ENCODE measurements at regions not wholly inside any gene's neighbourhood (a gene's known extent, or its start where the extent isn't known, plus 50 kb on each side); places are given as distances from the start of the nearest gene placed in this dataset.

- no peak for DNase-seq
- Histone ChIP-seq H3K27me3 (no peaks in the 10 kb centered on the region), H3K36me3 (no peaks in the 10 kb centered on the region), H3K27ac (no peak overlapping the region), H3K4me1 (no peaks in the 10 kb centered on the region), H3K4me3 (no peak overlapping the region), H3K9me3 (peaks cover 0 to 9% (median 4%) of the 10 kb centered on the region in 4 donors)
- TF ChIP-seq POLR2AphosphoS5 (IDR thresholded peaks at IDR 0.05) (no peak), EP300 (IDR thresholded peaks at IDR 0.05) (no peak), POLR2A (IDR thresholded peaks at IDR 0.05) (no peak), CTCF (IDR thresholded peaks at IDR 0.05) (no peak)
- intact Hi-C loops (cut with DNase I; ENCODE audit: low total_unique reads): no loop called here
- WGBS, 5 donors: 31 to 70% (median 50%) methylated on average over 1 of the region's 1 CpG
Observed at GRCh38 chr5:104947076-104947475, 1384.5 kb upstream of the NUDT12 start.

GRCh38 chr5:104942735-104943134, 1380.1 kb upstream of the NUDT12 start:
- H3K4me3 ChIP-seq: no peak overlapping the region
- H3K27me3 ChIP-seq: no peaks in the 10 kb centered on the region
- intact Hi-C loops (cut with DNase I; ENCODE audit: low total_unique reads): no loop called here
- no peaks in the 10 kb centered on the region for H3K36me3 ChIP-seq
- 80 to 94% (median 90%) methylated on average over 1 of the region's 1 CpG for WGBS, 5 donors
- TF ChIP-seq POLR2AphosphoS5 (IDR thresholded peaks at IDR 0.05) (no peak), CTCF (IDR thresholded peaks at IDR 0.05) (no peak), POLR2A (IDR thresholded peaks at IDR 0.05) (no peak), EP300 (IDR thresholded peaks at IDR 0.05) (no peak)
- no peak for DNase-seq
- H3K27ac ChIP-seq: no peak overlapping the region
- H3K9me3 ChIP-seq: no peaks in the 10 kb centered on the region
- H3K4me1 ChIP-seq: no peaks in the 10 kb centered on the region

GRCh38 chr5:104941030-104941645, 1378.5 kb upstream of the NUDT12 start:
- H3K27ac ChIP-seq: no peak overlapping the region
- no peaks in the 10 kb centered on the region for H3K9me3 ChIP-seq
- H3K4me3 ChIP-seq: no peak overlapping the region
- intact Hi-C loops (cut with DNase I; ENCODE audit: low total_unique reads): no loop called here
- TF ChIP-seq CTCF (IDR thresholded peaks at IDR 0.05) (no peak), POLR2AphosphoS5 (IDR thresholded peaks at IDR 0.05) (no peak), EP300 (IDR thresholded peaks at IDR 0.05) (no peak), POLR2A (IDR thresholded peaks at IDR 0.05) (no peak)
- no peak for DNase-seq
- H3K27me3 ChIP-seq: no peaks in the 10 kb centered on the region
- H3K36me3 ChIP-seq: no peaks in the 10 kb centered on the region
- 83 to 97% (median 91%) methylated on average over 2 of the region's 2 CpGs for WGBS, 5 donors
- H3K4me1 ChIP-seq: no peaks in the 10 kb centered on the region

- WGBS, 5 donors: 86 to 95% (median 89%) methylated on average over 1 of the region's 1 CpG
- intact Hi-C loops (cut with DNase I; ENCODE audit: low total_unique reads): no loop called here
- Histone ChIP-seq H3K4me1 (no peaks in the 10 kb centered on the region), H3K36me3 (no peaks in the 10 kb centered on the region), H3K27me3 (no peaks in the 10 kb centered on the region), H3K4me3 (no peak overlapping the region), H3K27ac (no peak overlapping the region), H3K9me3 (no peaks in the 10 kb centered on the region)
- TF ChIP-seq POLR2AphosphoS5 (IDR thresholded peaks at IDR 0.05): no peak
- TF ChIP-seq EP300 (IDR thresholded peaks at IDR 0.05): no peak
- no peak for TF ChIP-seq CTCF (IDR thresholded peaks at IDR 0.05)
- TF ChIP-seq POLR2A (IDR thresholded peaks at IDR 0.05): no peak
- no peak for DNase-seq
Observed at GRCh38 chr5:104937598-104937997, 1375.0 kb upstream of the NUDT12 start.

All from stomach (tissue), 8 donors.